BE2C (cell line): ENCODE measurements at regions not wholly inside any gene's neighbourhood (a gene's known extent, or its start where the extent isn't known, plus 50 kb on each side); places are given as distances from the start of the nearest gene placed in this dataset.

Experiments
- DNase-seq: peaks from one replicate; pipeline ENCODE4 v3.0.0-alpha.2; 2020
- H3K27me3 ChIP-seq: fragments of 250-450 bp; sonication (Bioruptor Pico); 2 replicates; pipeline ENCODE4 v1.5.1; 2020; ENCODE audit warnings: mild to moderate bottlenecking
- H3K36me3 ChIP-seq: fragments of 250-450 bp; sonication (Bioruptor Pico); 2 replicates; pipeline ENCODE4 v1.5.1; 2020; ENCODE audit warnings: mild to moderate bottlenecking
- H3K4me1 ChIP-seq: fragments of 250-450 bp; sonication (Bioruptor Pico); 2 replicates; pipeline ENCODE4 v1.5.1; 2020
- H3K4me3 ChIP-seq: 2 replicates; pipeline ENCODE4 v1.5.1; 2011; ENCODE audit warnings: low read depth, low read length
- H3K9me3 ChIP-seq: fragments of 250-450 bp; sonication (Bioruptor Pico); 2 replicates; pipeline ENCODE4 v1.5.1; 2020
- TF ChIP-seq, protein P1 (sequence below): IDR thresholded peaks from 2 replicates; pipeline ENCODE4 v1.5.1; 2012; ENCODE audit warnings: mild to moderate bottlenecking, low read depth, low read length

DNA sequence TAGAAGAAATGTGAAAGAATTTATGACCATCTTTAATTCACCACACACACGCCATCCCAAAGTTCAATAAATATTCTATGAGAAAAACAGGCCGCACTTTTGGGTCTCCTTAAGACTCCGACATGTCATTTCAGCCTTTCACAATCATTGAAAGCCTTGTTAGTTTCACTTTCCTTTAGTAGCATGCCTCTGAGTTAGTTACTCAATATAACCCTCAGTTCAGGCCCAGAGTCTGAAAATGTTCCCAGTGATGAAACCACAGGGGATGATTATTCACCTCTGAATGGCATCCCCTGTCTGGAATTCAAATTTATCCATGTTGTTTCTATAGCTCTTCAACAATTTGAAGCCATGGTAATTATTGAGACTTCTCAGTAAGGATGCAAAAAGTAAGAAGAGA, 278.1 kb upstream of the NRP1 start:
- Histone ChIP-seq H3K36me3 (no peaks in the 10 kb centered on the region), H3K9me3 (no peaks in the 10 kb centered on the region), H3K4me3 (no peak overlapping the region), H3K4me1 (no peaks in the 10 kb centered on the region), H3K27me3 (no peaks in the 10 kb centered on the region)
- no peak for DNase-seq
- TF ChIP-seq, protein P1, sequence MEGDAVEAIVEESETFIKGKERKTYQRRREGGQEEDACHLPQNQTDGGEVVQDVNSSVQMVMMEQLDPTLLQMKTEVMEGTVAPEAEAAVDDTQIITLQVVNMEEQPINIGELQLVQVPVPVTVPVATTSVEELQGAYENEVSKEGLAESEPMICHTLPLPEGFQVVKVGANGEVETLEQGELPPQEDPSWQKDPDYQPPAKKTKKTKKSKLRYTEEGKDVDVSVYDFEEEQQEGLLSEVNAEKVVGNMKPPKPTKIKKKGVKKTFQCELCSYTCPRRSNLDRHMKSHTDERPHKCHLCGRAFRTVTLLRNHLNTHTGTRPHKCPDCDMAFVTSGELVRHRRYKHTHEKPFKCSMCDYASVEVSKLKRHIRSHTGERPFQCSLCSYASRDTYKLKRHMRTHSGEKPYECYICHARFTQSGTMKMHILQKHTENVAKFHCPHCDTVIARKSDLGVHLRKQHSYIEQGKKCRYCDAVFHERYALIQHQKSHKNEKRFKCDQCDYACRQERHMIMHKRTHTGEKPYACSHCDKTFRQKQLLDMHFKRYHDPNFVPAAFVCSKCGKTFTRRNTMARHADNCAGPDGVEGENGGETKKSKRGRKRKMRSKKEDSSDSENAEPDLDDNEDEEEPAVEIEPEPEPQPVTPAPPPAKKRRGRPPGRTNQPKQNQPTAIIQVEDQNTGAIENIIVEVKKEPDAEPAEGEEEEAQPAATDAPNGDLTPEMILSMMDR, result no peak

DNA sequence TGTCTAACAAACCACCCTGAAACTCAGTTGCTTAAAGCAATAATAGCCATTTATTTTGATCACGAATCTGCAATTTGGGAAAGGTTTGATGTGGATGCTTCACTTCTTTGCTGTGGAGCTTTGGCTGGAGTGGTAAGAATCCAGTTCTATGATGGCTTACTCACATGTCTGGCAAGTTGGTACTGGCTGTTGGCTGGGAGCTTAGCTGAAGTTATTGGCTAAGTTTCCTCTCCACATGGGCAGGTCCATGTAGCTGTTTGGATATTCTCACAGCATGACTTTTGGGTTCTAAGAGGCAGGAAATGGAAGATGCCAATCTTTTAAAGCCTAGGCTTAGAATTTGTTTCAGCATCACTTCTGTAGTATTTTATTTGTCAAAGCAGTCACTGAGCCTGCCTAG, 277.6 kb upstream of the NRP1 start:
- no peak overlapping the region for H3K4me3 ChIP-seq
- H3K27me3 ChIP-seq, result no peaks in the 10 kb centered on the region
- DNase-seq, result no peak
- H3K36me3 ChIP-seq, result no peaks in the 10 kb centered on the region
- TF ChIP-seq, protein P1, result no peak
- H3K4me1 ChIP-seq, result no peaks in the 10 kb centered on the region
- H3K9me3 ChIP-seq, result no peaks in the 10 kb centered on the region

- no peaks in the 10 kb centered on the region for H3K4me1 ChIP-seq
- H3K27me3 ChIP-seq, result no peaks in the 10 kb centered on the region
- TF ChIP-seq, protein P1, result no peak
- no peak for DNase-seq
- H3K4me3 ChIP-seq, result no peak overlapping the region
- no peaks in the 10 kb centered on the region for H3K36me3 ChIP-seq
- H3K9me3 ChIP-seq, result no peaks in the 10 kb centered on the region
These were observed 277.0 kb upstream of the NRP1 start for GRCh38 chr10:33611423-33611822.

GRCh38 chr10:33609546-33609945, 275.1 kb upstream of the NRP1 start:
- TF ChIP-seq, protein P1, result no peak
- no peak for DNase-seq
- Histone ChIP-seq H3K9me3 (no peaks in the 10 kb centered on the region), H3K4me1 (no peaks in the 10 kb centered on the region), H3K27me3 (no peaks in the 10 kb centered on the region), H3K36me3 (no peaks in the 10 kb centered on the region), H3K4me3 (no peak overlapping the region)

DNA sequence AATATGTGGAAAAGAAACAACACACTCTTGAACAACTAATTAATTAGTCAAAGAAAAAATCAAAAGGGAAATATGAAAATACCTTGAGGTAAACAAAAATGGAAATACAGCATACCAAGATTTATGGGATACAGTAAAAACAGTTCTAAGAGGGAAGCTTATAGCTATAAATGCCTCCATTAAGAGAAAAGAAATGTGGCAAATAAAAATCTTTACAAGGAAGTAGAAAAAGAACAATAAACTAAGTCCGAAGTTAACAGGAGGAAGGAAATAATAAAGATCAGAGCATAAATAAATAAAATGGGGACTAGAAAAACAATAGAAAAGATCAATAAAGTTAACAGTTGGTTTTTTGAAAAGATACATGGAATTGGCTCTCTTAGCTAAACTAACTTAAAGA, 267.8 kb upstream of the NRP1 start:
- H3K9me3 ChIP-seq, result no peaks in the 10 kb centered on the region
- no peak overlapping the region for H3K4me3 ChIP-seq
- H3K36me3 ChIP-seq, result no peaks in the 10 kb centered on the region
- H3K4me1 ChIP-seq, result no peaks in the 10 kb centered on the region
- TF ChIP-seq, protein P1, result no peak
- no peaks in the 10 kb centered on the region for H3K27me3 ChIP-seq
- no peak for DNase-seq

DNA sequence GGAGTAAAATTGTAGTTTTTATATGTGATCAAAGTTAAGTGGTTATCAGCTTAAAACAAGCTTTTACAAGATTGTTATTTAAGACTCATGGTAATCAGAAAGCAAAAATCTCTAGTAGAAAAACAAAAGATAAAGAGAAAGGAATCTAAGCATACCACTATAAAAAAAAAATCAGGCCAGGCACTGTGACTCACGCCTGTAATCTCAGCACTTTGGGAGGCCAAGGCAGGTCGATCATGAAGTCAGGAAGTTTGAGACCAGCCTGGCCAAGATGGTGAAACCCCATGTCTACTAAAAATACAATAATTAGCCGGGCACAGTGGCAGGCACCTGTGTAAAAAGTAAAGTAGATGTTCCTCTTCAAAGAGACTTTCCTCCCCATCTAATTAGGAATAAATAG, 265.9 kb upstream of the NRP1 start:
- Histone ChIP-seq H3K27me3 (no peaks in the 10 kb centered on the region), H3K4me3 (no peak overlapping the region), H3K9me3 (no peaks in the 10 kb centered on the region), H3K36me3 (no peaks in the 10 kb centered on the region), H3K4me1 (no peaks in the 10 kb centered on the region)
- no peak for DNase-seq
- TF ChIP-seq, protein P1, result no peak
